ENCODE measurements at regions not wholly inside any gene's neighbourhood (a gene's known extent, or its start where the extent isn't known, plus 50 kb on each side); places are given as distances from the start of the nearest gene placed in this dataset.

GRCh38 chr1:83769594-83770318 is 229.2 kb downstream of the TTLL7 start:
- DNase-seq: no peak

- DNase-seq: no peak
These were observed 229.9 kb downstream of the TTLL7 start for GRCh38 chr1:83769072-83769471.

- no peak for DNase-seq
These were observed 232.7 kb downstream of the TTLL7 start for GRCh38 chr1:83766241-83766691.

DNA sequence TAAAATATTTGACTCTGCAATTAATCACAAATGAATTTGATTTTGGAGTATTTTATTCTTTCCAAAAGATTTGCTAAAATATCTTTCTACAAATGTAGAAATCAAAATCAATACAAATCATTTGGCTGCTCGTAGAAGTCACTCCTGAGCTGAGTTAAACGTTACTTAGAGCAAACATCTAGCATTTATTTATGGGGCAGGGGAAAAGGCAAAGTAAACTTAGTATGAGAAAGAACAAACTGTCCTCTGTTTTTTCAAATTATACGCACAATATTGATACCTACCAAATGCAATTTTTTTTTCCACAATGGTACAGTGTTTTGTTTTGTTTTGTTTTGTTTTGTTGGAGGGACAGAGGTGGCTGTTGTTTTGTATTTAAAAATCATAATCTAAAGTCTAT is 233.8 kb downstream of the TTLL7 start:
- no peak for DNase-seq

GRCh38 chr1:83764209-83764608 is 234.7 kb downstream of the TTLL7 start:
- DNase-seq: no peak

DNA sequence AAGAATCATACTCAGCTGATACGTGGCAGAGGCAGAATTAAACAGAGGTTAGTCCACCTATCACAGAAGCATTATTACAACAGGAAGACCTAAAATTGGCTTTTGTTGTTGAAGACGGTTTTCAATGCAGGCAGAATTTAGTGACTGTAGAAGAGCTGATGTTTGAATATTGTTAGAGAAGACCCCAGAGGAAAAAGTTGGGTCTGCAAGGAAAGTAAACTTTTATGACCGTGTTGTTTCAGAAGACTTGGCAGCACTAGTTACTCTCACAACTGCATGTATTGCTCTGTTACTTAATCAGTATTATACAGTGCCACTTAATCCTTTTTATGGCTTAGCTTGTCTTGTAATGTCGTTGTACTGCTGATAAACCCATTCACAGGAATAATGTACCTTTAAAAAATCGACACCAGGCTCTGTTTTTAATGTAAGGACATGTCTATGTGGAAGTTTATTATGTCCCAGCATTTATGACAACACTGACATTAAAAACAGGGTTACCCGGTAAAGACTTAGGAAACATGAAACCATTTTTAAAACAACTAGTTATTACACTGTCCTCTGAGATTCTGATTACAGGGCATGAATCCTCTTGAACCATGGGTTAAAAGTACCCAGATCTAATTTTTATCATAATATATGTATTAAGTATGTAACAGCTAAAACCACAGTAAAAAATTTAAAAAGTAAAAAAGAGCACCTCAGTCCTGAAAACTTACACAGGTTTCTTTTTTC is 235.4 kb downstream of the TTLL7 start:
- no peak for DNase-seq

- no peak for DNase-seq
These were observed 236.5 kb downstream of the TTLL7 start for GRCh38 chr1:83762416-83762815.

GRCh38 chr1:83762039-83762365 is 236.9 kb downstream of the TTLL7 start:
- no peak for DNase-seq

DNA sequence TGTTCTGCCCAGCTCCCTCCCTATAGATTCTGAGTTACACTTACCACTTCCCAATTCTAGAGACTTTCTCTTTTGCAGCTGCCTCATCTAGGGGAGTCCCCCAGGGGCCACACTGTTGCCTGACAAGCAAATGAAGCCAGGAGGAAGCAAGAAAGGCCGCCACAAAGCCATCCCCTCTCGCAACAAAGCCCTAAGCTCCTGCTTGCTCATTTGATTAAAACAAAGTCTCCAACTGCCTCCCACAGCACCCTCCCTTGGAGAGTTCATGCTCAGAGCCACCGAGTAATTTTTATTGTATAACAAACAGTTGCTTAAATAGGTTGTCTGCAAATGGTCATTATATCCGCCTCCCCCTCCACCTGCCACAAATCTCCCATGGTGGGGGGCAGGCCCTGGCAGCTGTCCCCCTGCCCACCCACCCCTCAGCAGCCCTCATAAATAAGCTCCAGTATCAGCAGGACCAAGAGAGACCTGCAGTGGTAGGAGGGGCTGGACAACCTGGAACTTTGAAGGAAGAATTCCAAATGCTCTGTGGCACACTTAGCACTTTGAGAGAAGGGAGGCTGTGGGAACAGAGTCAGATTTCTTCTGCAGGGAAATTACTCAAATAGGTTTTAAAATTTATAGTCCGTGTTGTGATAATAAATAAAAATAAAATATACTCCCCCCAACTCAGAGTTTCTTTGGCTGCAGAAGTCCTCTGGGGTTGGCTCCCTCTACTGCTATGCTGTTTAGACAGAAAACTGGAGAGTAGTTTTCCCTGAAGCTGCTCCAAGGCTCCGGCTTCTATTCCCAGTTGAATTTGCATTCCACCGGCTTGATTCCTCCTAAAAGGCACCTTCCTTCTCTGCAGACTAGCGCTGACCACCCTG is 237.5 kb downstream of the TTLL7 start:
- DNase-seq: peak; percentile 41 to 71 (median 66)

DNA sequence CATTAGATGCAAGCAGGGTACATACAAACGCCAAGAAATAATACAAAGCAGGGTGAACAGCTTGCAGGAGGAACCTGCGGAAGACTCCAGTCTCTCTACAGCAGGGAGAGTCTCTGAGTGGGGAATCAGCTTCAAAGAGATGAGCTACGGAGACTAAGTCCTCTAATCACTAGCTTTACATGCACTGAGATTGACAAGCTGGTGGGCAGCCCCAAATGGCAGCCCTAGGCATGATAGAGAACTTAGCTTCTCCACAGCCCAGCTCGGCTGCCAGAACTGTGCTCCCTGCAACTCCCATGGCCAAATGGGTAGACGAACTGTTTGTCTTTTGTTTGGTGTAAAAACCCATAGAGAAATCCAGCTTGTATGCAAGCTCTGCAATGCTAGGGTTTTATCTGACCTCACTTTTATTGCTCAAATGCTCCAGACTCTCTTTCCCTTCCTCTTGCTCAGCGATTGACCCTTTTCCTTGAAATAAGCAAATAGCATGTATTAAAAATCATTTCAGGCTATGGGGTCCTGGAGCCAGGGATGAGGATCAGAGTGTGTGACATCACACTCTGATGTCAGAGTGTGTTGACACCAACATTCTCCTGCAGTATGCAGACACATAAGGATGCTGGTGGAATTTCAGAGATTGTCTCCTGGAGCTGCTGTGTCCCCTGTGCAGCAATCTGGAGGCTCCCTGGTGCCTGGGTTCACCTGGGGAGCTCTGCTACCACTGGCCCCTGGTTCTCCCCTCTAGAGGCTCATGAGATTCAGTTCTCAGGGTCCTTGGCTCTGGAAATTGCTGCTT is 238.5 kb downstream of the TTLL7 start:
- DNase-seq: no peak

- no peak for DNase-seq
These were observed 241.8 kb downstream of the TTLL7 start for GRCh38 chr1:83756984-83757717.

GRCh38 chr1:83751602-83752001 is 247.3 kb downstream of the TTLL7 start:
- DNase-seq: no peak

GRCh38 chr1:83750201-83750600 is 248.7 kb downstream of the TTLL7 start:
- no peak for DNase-seq

GRCh38 chr1:83747853-83748482 is 251.0 kb downstream of the TTLL7 start:
- DNase-seq: no peak

DNA sequence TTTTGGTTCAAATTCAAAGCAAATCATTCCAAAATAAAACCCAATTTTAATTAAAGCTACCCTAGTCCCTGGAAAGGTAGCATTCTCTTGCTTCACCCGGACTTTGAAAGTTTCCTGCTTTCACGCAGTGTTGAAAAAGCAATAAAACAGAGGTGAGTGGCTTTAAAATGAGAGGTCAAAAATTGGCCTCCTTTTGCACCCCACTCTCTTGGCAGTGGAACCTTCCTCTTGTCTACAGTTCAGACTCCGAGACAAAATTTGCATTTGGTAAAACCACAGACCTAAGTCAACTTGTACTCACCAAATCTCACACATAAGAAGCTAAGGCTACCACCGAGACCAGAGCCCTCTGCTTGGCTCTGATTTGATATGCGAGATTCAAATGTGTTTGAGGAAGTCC is 252.7 kb downstream of the TTLL7 start:
- DNase-seq: no peak

GRCh38 chr1:83742446-83742845 is 256.5 kb downstream of the TTLL7 start:
- DNase-seq: peak in 1 of 3 donors; percentile 20

- peak in 1 of 3 donors; percentile 6 for DNase-seq
These were observed 257.2 kb downstream of the TTLL7 start for GRCh38 chr1:83741770-83742169.

DNA sequence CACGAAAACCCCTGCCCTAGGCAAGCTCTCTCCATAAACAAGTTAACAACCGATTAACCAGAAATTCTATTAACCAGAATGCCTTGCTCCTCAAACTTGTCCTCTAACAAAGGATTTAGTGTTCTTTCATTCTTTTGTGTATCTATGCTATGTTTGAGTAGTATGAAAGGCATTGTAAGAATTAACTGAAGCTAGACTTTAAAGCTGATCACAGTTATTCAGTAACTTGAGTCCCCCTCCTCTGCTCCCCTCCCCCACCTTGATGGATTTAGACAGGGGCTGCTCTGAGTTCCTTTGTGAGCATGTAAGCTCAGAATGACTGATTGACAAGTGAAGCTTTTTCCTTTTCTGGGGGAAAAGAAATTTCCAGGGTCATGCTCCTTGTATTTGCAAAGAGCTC is 257.6 kb downstream of the TTLL7 start:
- DNase-seq: no peak

DNA sequence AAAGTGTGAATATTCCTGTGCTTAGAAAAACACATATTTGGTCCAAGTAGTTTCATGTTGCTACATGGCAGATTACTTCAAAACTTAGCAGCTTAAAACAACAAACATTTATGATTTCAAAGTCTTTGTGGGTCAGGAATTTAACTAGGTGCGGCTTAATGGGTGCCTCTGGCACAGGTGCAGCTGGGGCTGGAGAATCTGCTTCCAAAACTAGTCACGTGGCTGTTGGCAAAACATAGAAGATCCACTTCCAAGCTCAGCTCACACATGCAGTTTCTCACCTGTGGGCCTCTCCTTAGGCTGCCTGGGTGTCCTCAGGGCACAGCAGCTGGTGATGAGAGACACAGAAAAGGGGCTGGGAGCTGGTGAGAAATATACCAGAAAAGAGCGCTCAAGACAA is 263.4 kb downstream of the TTLL7 start:
- DNase-seq: no peak

DNA sequence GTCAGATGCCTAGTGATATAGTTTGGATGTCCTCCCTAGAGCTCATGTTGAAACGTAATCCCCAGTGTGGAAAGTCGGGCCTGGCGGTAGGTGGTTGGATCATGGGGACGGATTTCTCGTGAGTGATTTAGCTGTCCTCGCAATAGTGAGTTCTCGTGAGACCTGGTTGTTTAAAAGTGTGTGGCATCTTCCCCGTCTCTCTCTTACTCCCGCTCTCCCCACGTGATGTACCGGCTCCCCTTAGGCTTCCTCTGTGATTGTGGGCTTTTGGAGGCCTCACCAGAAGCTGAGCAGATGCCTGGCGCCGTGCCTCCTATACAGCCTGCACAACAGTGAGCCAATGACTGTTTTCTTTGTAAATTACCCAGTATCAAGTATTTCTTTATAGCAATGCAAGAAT is 264.5 kb downstream of the TTLL7 start:
- DNase-seq: no peak

DNA sequence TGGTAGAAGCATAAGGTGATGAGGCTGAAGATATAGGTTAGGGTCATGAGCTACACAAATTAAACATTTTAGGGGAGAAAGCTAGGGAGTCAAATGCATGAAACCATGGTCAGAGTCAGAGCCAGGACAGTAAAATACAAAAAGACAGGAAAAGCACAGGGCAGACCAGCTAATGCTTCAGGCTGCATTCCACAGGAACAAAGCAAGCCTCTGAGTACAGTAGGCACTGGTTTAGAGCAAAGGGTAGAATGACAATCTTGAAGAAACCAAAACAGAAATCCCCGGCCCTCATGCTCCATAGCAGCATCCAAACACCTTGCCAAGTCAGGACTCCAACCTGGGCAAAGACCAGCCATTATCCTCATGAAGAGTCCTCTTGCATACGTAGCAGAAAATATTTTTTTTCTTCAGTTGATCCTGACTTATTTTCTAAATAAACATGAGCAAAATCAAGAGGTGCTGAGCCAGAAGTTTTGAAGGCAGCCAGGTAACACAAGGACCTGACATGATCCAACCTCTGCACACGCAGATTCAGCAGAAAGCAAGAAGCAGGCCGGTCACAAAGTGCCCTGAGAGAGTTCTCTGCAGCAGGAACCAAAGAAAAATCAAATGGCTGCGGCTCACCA is 273.1 kb downstream of the TTLL7 start:
- no peak for DNase-seq

Measured in suppressor macrophage treated with lipopolysaccharide for 1 hour (primary cell).